Body of pancreas (tissue), 4 donors: ENCODE measurements at regions not wholly inside any gene's neighbourhood (a gene's known extent, or its start where the extent isn't known, plus 50 kb on each side); places are given as distances from the start of the nearest gene placed in this dataset.

ENCODE experiments used
- CTCF ChIP-seq, 7 experiments: fragments of 450-650 bp in 4 of 7; fragments of 200-600 bp in 3 of 7; sonication (generic) in 3 of 7; IDR thresholded peaks; one replicate each; pipeline ENCODE4 v1.5.1; 2016 to 2019; ENCODE audit warnings: antibody characterized with exemption in 7 of 7
- POLR2A ChIP-seq, 3 donors: fragments of 450-650 bp; IDR thresholded peaks; one replicate each; pipeline ENCODE4 v1.6.1; 2016; ENCODE audit warnings: antibody characterized with exemption in 3 of 3, mild to moderate bottlenecking in 2 of 3

DNA sequence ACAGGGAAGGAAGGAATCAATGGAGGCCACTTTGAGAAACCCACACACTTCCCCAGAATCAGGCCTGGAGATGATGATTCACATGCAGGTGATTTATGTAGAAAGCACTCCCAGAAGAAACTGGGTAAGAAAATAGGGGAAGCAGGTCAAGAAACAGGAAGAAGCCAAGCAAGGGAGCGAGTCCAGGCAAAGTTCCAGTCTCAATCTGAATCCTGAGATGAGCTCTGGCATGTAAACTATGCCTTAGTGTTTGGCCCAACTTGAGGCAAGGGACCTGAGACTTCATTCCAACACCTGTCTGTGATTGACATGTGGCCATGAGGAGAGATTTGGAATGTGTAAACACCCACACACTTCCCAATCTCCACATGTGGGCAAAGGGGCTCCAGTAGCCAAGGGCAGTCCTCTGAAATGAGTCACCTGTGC, 61.6 kb upstream of the CTNNB1 start:
- TF ChIP-seq CTCF (IDR thresholded peaks at IDR 0.05) (no peak), POLR2A (IDR thresholded peaks at IDR 0.05) (no peak)
